Natural killer cell (primary cell): ENCODE measurements at regions not wholly inside any gene's neighbourhood (a gene's known extent, or its start where the extent isn't known, plus 50 kb on each side); places are given as distances from the start of the nearest gene placed in this dataset.

ENCODE experiments used
- ATAC-seq, 3 donors: fragments of 150-1000 bp in 2 of 3; fragments of 200-7000 bp in 1 of 3; cut with Tn5 transposase; 1 replicate in 1 of 3; 2 replicates in 2 of 3; pipeline ENCODE4 v1.10.0; 2021; ENCODE audit warnings: mild to moderate bottlenecking in 2 of 3, moderate library complexity in 2 of 3
- DNase-seq, 2 donors: peaks; one replicate each; pipeline versions ENCODE4 v3.0.0 to v3.0.0-alpha.2; 2013 to 2021; ENCODE audit warnings: mixed read lengths in 1 of 2
- H3K27ac ChIP-seq: one replicate; pipeline ENCODE4 v1.5.1; 2013; ENCODE audit warnings: mild to moderate bottlenecking, low read length
- H3K27me3 ChIP-seq: one replicate; pipeline ENCODE4 v1.6.1; 2013; ENCODE audit warnings: low read length; ENCODE audit not compliant: control insufficient read depth, insufficient read depth
- H3K36me3 ChIP-seq: one replicate; pipeline ENCODE4 v1.6.1; 2013; ENCODE audit warnings: low read length; ENCODE audit not compliant: control insufficient read depth, insufficient read depth
- H3K4me1 ChIP-seq: one replicate; pipeline ENCODE4 v1.6.1; 2013; ENCODE audit warnings: low read length; ENCODE audit not compliant: control insufficient read depth, insufficient read depth
- H3K4me3 ChIP-seq: one replicate; pipeline ENCODE4 v1.5.1; 2013; ENCODE audit warnings: low read length
- H3K9me3 ChIP-seq: one replicate; pipeline ENCODE4 v1.6.1; 2013; ENCODE audit warnings: low read length; ENCODE audit not compliant: control insufficient read depth, insufficient read depth
- H3K27ac Mint-ChIP-seq, 2 donors: one replicate each; pipeline ENCODE4 v1.8.0; 2022; ENCODE audit warnings: mild to moderate bottlenecking in 2 of 2, mixed read lengths in 2 of 2, moderate library complexity in 1 of 2
- H3K27me3 Mint-ChIP-seq, 2 donors: one replicate each; pipeline ENCODE4 v1.8.0; 2022; ENCODE audit warnings: low read depth in 2 of 2, mixed read lengths in 2 of 2
- H3K36me3 Mint-ChIP-seq: one replicate; pipeline ENCODE4 v1.8.0; 2022; ENCODE audit warnings: mixed read lengths
- H3K4me1 Mint-ChIP-seq, 2 donors: one replicate each; pipeline ENCODE4 v1.8.0; 2022; ENCODE audit warnings: mixed read lengths in 2 of 2
- H3K4me3 Mint-ChIP-seq: one replicate; pipeline ENCODE4 v1.8.0; 2022; ENCODE audit warnings: mild to moderate bottlenecking, moderate library complexity, mixed read lengths
- H3K9me3 Mint-ChIP-seq, 2 donors: one replicate each; pipeline ENCODE4 v1.8.0; 2022; ENCODE audit warnings: mixed read lengths in 2 of 2
- WGBS: methylation state at CpG from one replicate; pipeline ENCODE4 v1.1.7; 2013; ENCODE audit warnings: missing lambda C conversion rate; ENCODE audit not compliant: insufficient coverage; 5-methylcytosine and 5-hydroxymethylcytosine counted together
- intact Hi-C: fragments of 100-400 bp; cut with micrococcal nuclease; formaldehyde crosslinking; loops from one replicate; pipeline ENCODE4 v1.14.2; 2022
- TF ChIP-seq, protein P1 (sequence below): fragments of 200-600 bp; IDR thresholded peaks from one replicate; pipeline ENCODE4 v1.8.0; 2022; ENCODE audit warnings: antibody characterized with exemption

DNA sequence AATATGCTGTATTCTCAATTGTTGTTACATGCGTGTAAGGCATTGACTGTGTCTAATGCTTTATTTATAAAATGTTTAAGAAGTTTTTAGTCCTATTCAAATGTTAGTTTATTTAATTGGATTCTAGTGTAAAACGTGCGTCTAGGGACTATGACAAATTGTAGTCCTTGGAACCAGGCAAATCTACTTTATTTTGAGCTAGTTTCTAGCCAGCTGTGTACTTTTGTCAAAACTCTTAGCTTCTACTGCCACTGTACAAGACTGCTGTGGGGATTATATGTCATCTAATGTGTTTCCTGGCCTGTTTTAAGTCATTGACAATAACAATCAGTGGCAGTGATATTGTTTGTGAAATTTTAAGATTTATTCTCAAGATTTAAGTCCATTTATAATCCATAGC is 220.5 kb upstream of the SEMA3D start:
- Mint-ChIP-seq H3K4me3 (no peak overlapping the region), H3K36me3 (no peaks in the 10 kb centered on the region), H3K27ac (no peak overlapping the region), H3K27me3 (no peaks in the 10 kb centered on the region), H3K4me1 (no peaks in the 10 kb centered on the region), H3K9me3 (peaks cover 8 to 11% of the 10 kb centered on the region in 2 donors)
- DNase-seq: no peak
- TF ChIP-seq, protein P1, sequence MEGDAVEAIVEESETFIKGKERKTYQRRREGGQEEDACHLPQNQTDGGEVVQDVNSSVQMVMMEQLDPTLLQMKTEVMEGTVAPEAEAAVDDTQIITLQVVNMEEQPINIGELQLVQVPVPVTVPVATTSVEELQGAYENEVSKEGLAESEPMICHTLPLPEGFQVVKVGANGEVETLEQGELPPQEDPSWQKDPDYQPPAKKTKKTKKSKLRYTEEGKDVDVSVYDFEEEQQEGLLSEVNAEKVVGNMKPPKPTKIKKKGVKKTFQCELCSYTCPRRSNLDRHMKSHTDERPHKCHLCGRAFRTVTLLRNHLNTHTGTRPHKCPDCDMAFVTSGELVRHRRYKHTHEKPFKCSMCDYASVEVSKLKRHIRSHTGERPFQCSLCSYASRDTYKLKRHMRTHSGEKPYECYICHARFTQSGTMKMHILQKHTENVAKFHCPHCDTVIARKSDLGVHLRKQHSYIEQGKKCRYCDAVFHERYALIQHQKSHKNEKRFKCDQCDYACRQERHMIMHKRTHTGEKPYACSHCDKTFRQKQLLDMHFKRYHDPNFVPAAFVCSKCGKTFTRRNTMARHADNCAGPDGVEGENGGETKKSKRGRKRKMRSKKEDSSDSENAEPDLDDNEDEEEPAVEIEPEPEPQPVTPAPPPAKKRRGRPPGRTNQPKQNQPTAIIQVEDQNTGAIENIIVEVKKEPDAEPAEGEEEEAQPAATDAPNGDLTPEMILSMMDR: no peak
- no peak overlapping the region for H3K27ac ChIP-seq
- 92% methylated on average over 3 of the region's 3 CpGs for WGBS
- ATAC-seq: no peak
- no peaks in the 10 kb centered on the region for H3K27me3 ChIP-seq
- intact Hi-C loops: no loop called here
- H3K4me1 ChIP-seq: no peaks in the 10 kb centered on the region
- H3K4me3 ChIP-seq: no peak overlapping the region
- peaks cover 4% of the 10 kb centered on the region for H3K9me3 ChIP-seq
- no peaks in the 10 kb centered on the region for H3K36me3 ChIP-seq

DNA sequence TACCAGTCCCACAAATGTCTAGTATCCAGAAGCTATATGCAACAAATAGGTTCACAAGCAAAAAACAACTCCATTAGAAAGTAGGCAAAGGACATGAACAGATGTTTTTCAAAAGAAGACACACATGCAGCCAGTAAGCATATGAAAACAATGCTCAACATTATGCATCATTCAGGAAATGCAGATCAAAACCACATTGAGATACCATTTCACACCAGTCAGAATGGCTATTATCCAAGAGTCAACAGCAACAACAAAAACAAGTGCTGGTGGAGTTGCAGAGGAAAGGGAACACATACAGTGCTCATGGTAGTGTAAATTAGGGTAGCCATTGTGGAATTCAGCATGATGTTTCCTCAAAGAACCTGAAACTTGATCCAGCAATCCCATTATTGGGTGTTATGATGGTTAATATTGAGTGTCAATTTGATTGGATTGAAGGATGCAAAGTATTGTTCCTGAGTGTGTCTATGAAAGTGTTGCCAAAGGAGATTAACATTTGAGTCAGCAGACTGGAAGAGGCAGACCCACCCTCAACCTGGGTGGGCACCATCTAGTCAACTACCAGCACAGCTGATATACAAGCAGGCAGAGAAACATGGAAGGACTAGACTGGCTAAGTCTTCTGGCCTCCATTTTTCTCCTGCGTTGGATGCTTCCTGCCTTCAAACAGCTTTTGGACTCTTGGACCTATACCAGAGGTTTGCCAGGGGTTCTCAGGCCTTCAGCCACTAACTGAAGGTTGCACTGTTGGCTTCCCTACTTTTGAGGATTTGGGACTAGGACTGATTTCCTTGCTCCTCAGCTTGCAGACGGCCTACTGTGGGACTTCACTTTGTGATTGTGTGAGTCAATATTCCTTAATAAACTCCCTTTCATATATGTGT is 218.4 kb upstream of the SEMA3D start:
- Histone ChIP-seq H3K36me3 (no peaks in the 10 kb centered on the region), H3K9me3 (peaks cover 4% of the 10 kb centered on the region), H3K4me3 (no peak overlapping the region), H3K27ac (no peak overlapping the region), H3K4me1 (no peaks in the 10 kb centered on the region), H3K27me3 (no peaks in the 10 kb centered on the region)
- WGBS: 88% methylated on average over 1 of the region's 2 CpGs
- Mint-ChIP-seq H3K27me3 (no peaks in the 10 kb centered on the region), H3K4me3 (no peak overlapping the region), H3K27ac (no peak overlapping the region), H3K9me3 (peaks cover 4 to 5% of the 10 kb centered on the region in 2 donors), H3K36me3 (no peaks in the 10 kb centered on the region), H3K4me1 (no peaks in the 10 kb centered on the region)
- TF ChIP-seq, protein P1: no peak
- intact Hi-C loops: no loop called here
- DNase-seq (no peak), ATAC-seq (no peak)

DNA sequence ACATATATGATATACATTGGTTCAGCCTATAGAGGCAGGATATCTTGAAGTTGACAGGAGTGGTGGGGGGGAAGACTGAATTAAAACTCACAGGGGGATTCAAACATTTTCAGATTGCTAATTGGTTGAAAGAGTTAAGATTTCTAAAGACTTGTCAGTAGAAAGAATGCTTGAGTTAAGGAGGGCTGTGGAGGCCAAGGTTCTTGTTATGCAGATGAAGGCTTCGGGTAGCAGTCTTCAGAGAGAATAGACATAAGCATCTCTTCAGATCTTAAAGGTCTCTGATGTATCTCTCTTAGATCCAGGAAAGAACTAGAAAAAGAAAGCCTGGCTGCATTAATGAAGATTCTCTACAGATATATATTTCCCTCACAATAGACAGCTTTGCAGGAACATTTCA is 209.8 kb upstream of the SEMA3D start:
- no peak for ATAC-seq
- no peak overlapping the region for H3K4me3 Mint-ChIP-seq
- intact Hi-C loops: no loop called here

More for the DNA sequence above, 209.8 kb upstream of the SEMA3D start:
- 88% methylated on average over 1 of the region's 1 CpG for WGBS
- Mint-ChIP-seq H3K27me3 (no peaks in the 10 kb centered on the region), H3K36me3 (no peaks in the 10 kb centered on the region), H3K4me1 (no peaks in the 10 kb centered on the region), H3K27ac (no peak overlapping the region), H3K9me3 (peaks cover 16 to 22% of the 10 kb centered on the region in 2 donors)
- no peak overlapping the region for H3K27ac ChIP-seq
- no peaks in the 10 kb centered on the region for H3K4me1 ChIP-seq
- no peak for DNase-seq
- H3K27me3 ChIP-seq: no peaks in the 10 kb centered on the region
- no peaks in the 10 kb centered on the region for H3K36me3 ChIP-seq
- TF ChIP-seq, protein P1: no peak
- no peaks in the 10 kb centered on the region for H3K9me3 ChIP-seq
- no peak overlapping the region for H3K4me3 ChIP-seq
